ENCODE measurements at regions not wholly inside any gene's neighbourhood (a gene's known extent, or its start where the extent isn't known, plus 50 kb on each side); places are given as distances from the start of the nearest gene placed in this dataset. TPM values are rescaled to one million over a fixed set of nuclear protein-coding genes. Genes with fewer than 3 reads are reported as not detected.

GRCh38 chr13:77975358-77976042, 56.9 kb upstream of the EDNRB start:
- Histone ChIP-seq H3K4me1 (ENCODE audit: control insufficient read depth in 2 of 2, insufficient read depth in 2 of 2, low read length in 2 of 2) (no peaks in the 10 kb centered on the region), H3K9ac (ENCODE audit: low read length) (no peak overlapping the region), H3K79me2 (ENCODE audit: control insufficient read depth, insufficient read depth, low read length) (no peaks in the 10 kb centered on the region), H2AFZ (ENCODE audit: insufficient read depth, low read depth, low read length, poor library complexity, severe bottlenecking) (no peak overlapping the region), H3K27me3 (replicated peaks in 1 of 4; ENCODE audit: control extremely low read depth in 1 of 4, control insufficient read depth in 3 of 4, insufficient read depth in 4 of 4, low read length in 3 of 4) (no peaks in the 10 kb centered on the region), H3K4me3 (ENCODE audit: control extremely low read depth in 1 of 5, extremely low read depth in 1 of 5, insufficient read depth in 1 of 5, low read depth in 2 of 5, low read length in 4 of 5) (no peak overlapping the region), H3K27ac (ENCODE audit: low read length in 2 of 2) (no peak overlapping the region), H3K36me3 (replicated peaks in 1 of 2; ENCODE audit: control extremely low read depth in 1 of 2, control insufficient read depth in 1 of 2, extremely low read depth in 1 of 2, insufficient read depth in 2 of 2, low read length in 1 of 2) (no peaks in the 10 kb centered on the region), H4K20me1 (ENCODE audit: control insufficient read depth, insufficient read depth, low read length, poor library complexity, severe bottlenecking) (no peaks in the 10 kb centered on the region), H3K4me2 (replicated peaks; ENCODE audit: low read depth, low read length, poor library complexity, severe bottlenecking) (no peak overlapping the region), H3K9me3 (ENCODE audit: control extremely low read depth in 1 of 3, control insufficient read depth in 2 of 3, insufficient read depth in 1 of 3, low read length in 2 of 3) (no peaks in the 10 kb centered on the region)
- 90% methylated on average over 11 of the region's 14 CpGs for WGBS (ENCODE audit: insufficient coverage)
- Mint-ChIP-seq H3K4me1 (no peaks in the 10 kb centered on the region), H3K27me3 (peaks cover 8% of the 10 kb centered on the region), H3K27ac (no peak overlapping the region), H3K4me3 (no peak overlapping the region), H3K9me3 (ENCODE audit: insufficient read depth) (no peaks in the 10 kb centered on the region)
- ChIA-PET CTCF (no interaction called here), POLR2A (no interaction called here)
- TF ChIP-seq EZH2 (IDR thresholded peaks at IDR 0.05; ENCODE audit: borderline replicate concordance, insufficient read depth, low read depth, low read length, poor library complexity, severe bottlenecking) (no peak), CTCF (IDR thresholded peaks at IDR 0.05) (no peak)
- ATAC-seq (ENCODE audit: low read depth) (no peak), DNase-seq (no peak)
- intact Hi-C loops (cut with micrococcal nuclease), result no loop called here

- Histone ChIP-seq H4K20me1 (ENCODE audit: control insufficient read depth, insufficient read depth, low read length, poor library complexity, severe bottlenecking) (no peaks in the 10 kb centered on the region), H3K27ac (ENCODE audit: low read length in 2 of 2) (no peak overlapping the region), H3K36me3 (replicated peaks in 1 of 2; ENCODE audit: control extremely low read depth in 1 of 2, control insufficient read depth in 1 of 2, extremely low read depth in 1 of 2, insufficient read depth in 2 of 2, low read length in 1 of 2) (no peaks in the 10 kb centered on the region), H3K79me2 (ENCODE audit: control insufficient read depth, insufficient read depth, low read length) (no peaks in the 10 kb centered on the region), H3K27me3 (replicated peaks in 1 of 4; ENCODE audit: control extremely low read depth in 1 of 4, control insufficient read depth in 3 of 4, insufficient read depth in 4 of 4, low read length in 3 of 4) (no peaks in the 10 kb centered on the region), H3K9me3 (ENCODE audit: control extremely low read depth in 1 of 3, control insufficient read depth in 2 of 3, insufficient read depth in 1 of 3, low read length in 2 of 3) (no peaks in the 10 kb centered on the region), H3K4me2 (replicated peaks; ENCODE audit: low read depth, low read length, poor library complexity, severe bottlenecking) (no peak overlapping the region), H3K9ac (ENCODE audit: low read length) (no peak overlapping the region), H3K4me1 (ENCODE audit: control insufficient read depth in 2 of 2, insufficient read depth in 2 of 2, low read length in 2 of 2) (no peaks in the 10 kb centered on the region), H2AFZ (ENCODE audit: insufficient read depth, low read depth, low read length, poor library complexity, severe bottlenecking) (no peak overlapping the region), H3K4me3 (ENCODE audit: control extremely low read depth in 1 of 5, extremely low read depth in 1 of 5, insufficient read depth in 1 of 5, low read depth in 2 of 5, low read length in 4 of 5) (no peak overlapping the region)
- H3K4me3 Mint-ChIP-seq, result no peak overlapping the region
- H3K9me3 Mint-ChIP-seq (ENCODE audit: insufficient read depth), result no peaks in the 10 kb centered on the region
- TF ChIP-seq EZH2 (IDR thresholded peaks at IDR 0.05; ENCODE audit: borderline replicate concordance, insufficient read depth, low read depth, low read length, poor library complexity, severe bottlenecking) (no peak), CTCF (IDR thresholded peaks at IDR 0.05) (no peak)
- intact Hi-C loops (cut with micrococcal nuclease), result no loop called here
- ChIA-PET POLR2A (no interaction called here), CTCF (no interaction called here)
- no peak for DNase-seq
- WGBS (ENCODE audit: insufficient coverage), result 90% methylated on average over 3 of the region's 5 CpGs
- no peak for ATAC-seq (ENCODE audit: low read depth)
- H3K27me3 Mint-ChIP-seq, result no peaks in the 10 kb centered on the region
- no peak overlapping the region for H3K27ac Mint-ChIP-seq
- no peaks in the 10 kb centered on the region for H3K4me1 Mint-ChIP-seq
Measured at GRCh38 chr13:77969299-77969698, 50.7 kb upstream of the EDNRB start.

Small RNAs in the stretch of these regions (small RNA-seq; reads per million reads assigned to genes)
- not detected for gene RNY3P3 (ENCODE audit: insufficient read length, low read depth, low replicate concordance)

Measured in B cell (primary cell).